GM18498 (cell line): ENCODE measurements at regions not wholly inside any gene's neighbourhood (a gene's known extent, or its start where the extent isn't known, plus 50 kb on each side); places are given as distances from the start of the nearest gene placed in this dataset.
"Not testable (repeated sequence)": the region's sequence is repeated elsewhere in the genome, so short reads cannot be mapped to it uniquely, and the experiment has no call there.

Source experiments
- ATAC-seq: cut with Tn5 transposase; IDR thresholded peaks from one replicate; pipeline ENCODE4 v1.9.1; 2021; ENCODE audit warnings: mild to moderate bottlenecking, moderate library complexity; ENCODE audit not compliant: unreplicated experiment

GRCh38 chr12:58621126-58621525 is 299.2 kb downstream of the LRIG3 start:
- no peak for ATAC-seq

GRCh38 chr12:58629376-58629775 is 290.9 kb downstream of the LRIG3 start:
- no peak for ATAC-seq

- ATAC-seq, result no peak
Measured at GRCh38 chr12:58633479-58633878, 286.8 kb downstream of the LRIG3 start.

- no peak for ATAC-seq
Measured at GRCh38 chr12:58639318-58639934, 280.9 kb downstream of the LRIG3 start.

- ATAC-seq, result no peak
Measured at GRCh38 chr12:58640314-58640713, 280.0 kb downstream of the LRIG3 start.

GRCh38 chr12:58645946-58646345 is 274.4 kb downstream of the LRIG3 start:
- ATAC-seq, result no peak

- ATAC-seq, result no peak
Measured at GRCh38 chr12:58647495-58647894, 272.8 kb downstream of the LRIG3 start.

GRCh38 chr12:58648176-58648575 is 272.1 kb downstream of the LRIG3 start:
- no peak for ATAC-seq

- no peak for ATAC-seq
Measured at GRCh38 chr12:58651850-58652249, 268.5 kb downstream of the LRIG3 start.

GRCh38 chr12:58654021-58654420 is 266.3 kb downstream of the LRIG3 start:
- ATAC-seq, result no peak

- no peak for ATAC-seq
Measured at GRCh38 chr12:58655375-58655774, 264.9 kb downstream of the LRIG3 start.

- no peak for ATAC-seq
Measured at GRCh38 chr12:58656254-58657009, 263.9 kb downstream of the LRIG3 start.

GRCh38 chr12:58657190-58657589 is 263.1 kb downstream of the LRIG3 start:
- ATAC-seq, result no peak

GRCh38 chr12:58665375-58665774 is 254.9 kb downstream of the LRIG3 start:
- no peak for ATAC-seq

- no peak for ATAC-seq
Measured at GRCh38 chr12:58668233-58668632, 252.1 kb downstream of the LRIG3 start.

GRCh38 chr12:58668871-58669270 is 251.4 kb downstream of the LRIG3 start:
- ATAC-seq, result no peak

GRCh38 chr12:58670623-58671022 is 249.7 kb downstream of the LRIG3 start:
- no peak for ATAC-seq

- no peak for ATAC-seq
Measured at GRCh38 chr12:58671196-58671595, 249.1 kb downstream of the LRIG3 start.

GRCh38 chr12:58673021-58673420 is 247.3 kb downstream of the LRIG3 start:
- ATAC-seq, result no peak

GRCh38 chr12:58677833-58678232 is 242.5 kb downstream of the LRIG3 start:
- not testable (repeated sequence) for ATAC-seq

- ATAC-seq, result no peak
Measured at GRCh38 chr12:58678753-58679152, 241.6 kb downstream of the LRIG3 start.

GRCh38 chr12:58681730-58682129 is 238.6 kb downstream of the LRIG3 start:
- ATAC-seq, result no peak

- no peak for ATAC-seq
Measured at GRCh38 chr12:58695263-58695662, 225.0 kb downstream of the LRIG3 start.
